ENCODE measurements at regions not wholly inside any gene's neighbourhood (a gene's known extent, or its start where the extent isn't known, plus 50 kb on each side); places are given as distances from the start of the nearest gene placed in this dataset.

DNA sequence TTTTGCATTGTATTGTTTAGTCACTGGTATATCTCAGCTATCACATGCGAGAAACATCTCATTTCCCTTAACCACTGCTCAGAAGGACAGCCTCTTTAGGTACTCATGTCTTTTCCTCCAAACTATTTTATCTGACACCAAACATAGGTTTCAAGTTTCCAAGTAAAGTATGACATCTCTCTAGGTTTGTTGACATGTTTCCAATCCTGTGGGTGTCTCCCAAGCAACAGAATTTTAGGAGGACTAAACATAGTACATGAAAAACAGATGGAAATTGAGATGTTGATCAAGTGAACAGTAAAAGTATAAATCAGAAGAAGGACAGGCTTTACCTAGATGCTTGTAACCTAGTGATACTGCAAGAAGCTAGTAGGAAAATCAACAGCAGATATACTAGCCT, 371.4 kb downstream of the DTHD1 start:
- peaks cover 13% of the 10 kb centered on the region for H3K27me3 Mint-ChIP-seq (ENCODE audit: unreplicated experiment)

GRCh38 chr4:36665985-36666527, 384.6 kb downstream of the DTHD1 start:
- peaks cover 13% of the 10 kb centered on the region for H3K27me3 Mint-ChIP-seq (ENCODE audit: unreplicated experiment)
- TF ChIP-seq, protein P1, sequence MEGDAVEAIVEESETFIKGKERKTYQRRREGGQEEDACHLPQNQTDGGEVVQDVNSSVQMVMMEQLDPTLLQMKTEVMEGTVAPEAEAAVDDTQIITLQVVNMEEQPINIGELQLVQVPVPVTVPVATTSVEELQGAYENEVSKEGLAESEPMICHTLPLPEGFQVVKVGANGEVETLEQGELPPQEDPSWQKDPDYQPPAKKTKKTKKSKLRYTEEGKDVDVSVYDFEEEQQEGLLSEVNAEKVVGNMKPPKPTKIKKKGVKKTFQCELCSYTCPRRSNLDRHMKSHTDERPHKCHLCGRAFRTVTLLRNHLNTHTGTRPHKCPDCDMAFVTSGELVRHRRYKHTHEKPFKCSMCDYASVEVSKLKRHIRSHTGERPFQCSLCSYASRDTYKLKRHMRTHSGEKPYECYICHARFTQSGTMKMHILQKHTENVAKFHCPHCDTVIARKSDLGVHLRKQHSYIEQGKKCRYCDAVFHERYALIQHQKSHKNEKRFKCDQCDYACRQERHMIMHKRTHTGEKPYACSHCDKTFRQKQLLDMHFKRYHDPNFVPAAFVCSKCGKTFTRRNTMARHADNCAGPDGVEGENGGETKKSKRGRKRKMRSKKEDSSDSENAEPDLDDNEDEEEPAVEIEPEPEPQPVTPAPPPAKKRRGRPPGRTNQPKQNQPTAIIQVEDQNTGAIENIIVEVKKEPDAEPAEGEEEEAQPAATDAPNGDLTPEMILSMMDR (IDR thresholded peaks at IDR 0.05; ENCODE audit: unreplicated experiment) = no peak

More for the DNA sequence above, 371.4 kb downstream of the DTHD1 start:
- Mint-ChIP-seq H3K4me1 (ENCODE audit: low read depth, unreplicated experiment) (peaks cover 8% of the 10 kb centered on the region), H3K9me3 (ENCODE audit: low read depth, unreplicated experiment) (peaks cover under 1% of the 10 kb centered on the region), H3K4me3 (ENCODE audit: low read depth, unreplicated experiment) (no peak overlapping the region), H3K27ac (ENCODE audit: unreplicated experiment) (no peak overlapping the region), H3K36me3 (ENCODE audit: insufficient read depth, unreplicated experiment) (no peaks in the 10 kb centered on the region)
- intact Hi-C loops (cut with micrococcal nuclease; ENCODE audit: unreplicated experiment) = no loop called here
- DNase-seq = no peak
- TF ChIP-seq, protein P1 (IDR thresholded peaks at IDR 0.05; ENCODE audit: unreplicated experiment) = no peak
- CTCF ChIA-PET = no interaction called here
- BruUV-seq (replicated peaks) = no TSS peak

GRCh38 chr4:36675436-36675835, 394.0 kb downstream of the DTHD1 start:
- Mint-ChIP-seq H3K9me3 (ENCODE audit: low read depth, unreplicated experiment) (no peaks in the 10 kb centered on the region), H3K27me3 (ENCODE audit: unreplicated experiment) (no peaks in the 10 kb centered on the region), H3K4me3 (ENCODE audit: low read depth, unreplicated experiment) (no peak overlapping the region), H3K36me3 (ENCODE audit: insufficient read depth, unreplicated experiment) (no peaks in the 10 kb centered on the region), H3K4me1 (ENCODE audit: low read depth, unreplicated experiment) (no peaks in the 10 kb centered on the region), H3K27ac (ENCODE audit: unreplicated experiment) (no peak overlapping the region)
- no TSS peak for BruUV-seq (replicated peaks)
- TF ChIP-seq, protein P1 (IDR thresholded peaks at IDR 0.05; ENCODE audit: unreplicated experiment) = no peak
- intact Hi-C loops (cut with micrococcal nuclease; ENCODE audit: unreplicated experiment) = no loop called here
- CTCF ChIA-PET = no interaction called here
- no peak for DNase-seq

More at GRCh38 chr4:36665985-36666527, 384.6 kb downstream of the DTHD1 start:
- Mint-ChIP-seq H3K36me3 (ENCODE audit: insufficient read depth, unreplicated experiment) (no peaks in the 10 kb centered on the region), H3K9me3 (ENCODE audit: low read depth, unreplicated experiment) (no peaks in the 10 kb centered on the region), H3K4me3 (ENCODE audit: low read depth, unreplicated experiment) (no peak overlapping the region), H3K4me1 (ENCODE audit: low read depth, unreplicated experiment) (no peaks in the 10 kb centered on the region), H3K27ac (ENCODE audit: unreplicated experiment) (no peak overlapping the region)
- no TSS peak for BruUV-seq (replicated peaks)
- DNase-seq = no peak
- CTCF ChIA-PET = no interaction called here
- intact Hi-C loops (cut with micrococcal nuclease; ENCODE audit: unreplicated experiment) = no loop called here

- BruUV-seq (replicated peaks) = no TSS peak
- TF ChIP-seq, protein P1 (IDR thresholded peaks at IDR 0.05; ENCODE audit: unreplicated experiment) = no peak
- DNase-seq = no peak
Measured at GRCh38 chr4:36676139-36677050, 395.0 kb downstream of the DTHD1 start.

More at GRCh38 chr4:36676139-36677050, 395.0 kb downstream of the DTHD1 start:
- CTCF ChIA-PET = no interaction called here
- Mint-ChIP-seq H3K36me3 (ENCODE audit: insufficient read depth, unreplicated experiment) (no peaks in the 10 kb centered on the region), H3K27me3 (ENCODE audit: unreplicated experiment) (no peaks in the 10 kb centered on the region), H3K9me3 (ENCODE audit: low read depth, unreplicated experiment) (no peaks in the 10 kb centered on the region), H3K27ac (ENCODE audit: unreplicated experiment) (no peak overlapping the region), H3K4me1 (ENCODE audit: low read depth, unreplicated experiment) (no peaks in the 10 kb centered on the region), H3K4me3 (ENCODE audit: low read depth, unreplicated experiment) (no peak overlapping the region)
- intact Hi-C loops (cut with micrococcal nuclease; ENCODE audit: unreplicated experiment) = no loop called here

Measured in Calu3 (cell line).